Adipocyte (in vitro differentiated cells): ENCODE measurements at regions not wholly inside any gene's neighbourhood (a gene's known extent, or its start where the extent isn't known, plus 50 kb on each side); places are given as distances from the start of the nearest gene placed in this dataset.
A peak's percentile ranks its signal among the peaks of the same experiment; 100 is the strongest.
"Not testable (repeated sequence)": the region's sequence is repeated elsewhere in the genome, so short reads cannot be mapped to it uniquely, and the experiment has no call there.

Experiments used
- DNase-seq: peaks from one replicate; pipeline ENCODE4 v3.0.0-alpha.2; 2015; ENCODE audit warnings: low read depth
- H3K27me3 ChIP-seq: replicated peaks from 2 replicates; pipeline ENCODE4 v1.7.0; 2013; ENCODE audit warnings: mild to moderate bottlenecking, low read length, moderate library complexity; ENCODE audit not compliant: control insufficient read depth, insufficient read depth
- H3K36me3 ChIP-seq: 2 replicates; pipeline ENCODE4 v1.7.0; 2013; ENCODE audit warnings: low read length, mild to moderate bottlenecking, moderate library complexity; ENCODE audit not compliant: control insufficient read depth, insufficient read depth, severe bottlenecking
- H3K4me1 ChIP-seq: 2 replicates; pipeline ENCODE4 v1.7.0; 2013; ENCODE audit warnings: mild to moderate bottlenecking, low read length, moderate library complexity; ENCODE audit not compliant: control insufficient read depth, insufficient read depth
- H3K4me3 ChIP-seq: 2 replicates; pipeline ENCODE4 v1.7.0; 2013; ENCODE audit warnings: mild to moderate bottlenecking, low read length, moderate library complexity
- H3K9ac ChIP-seq: 2 replicates; pipeline ENCODE4 v1.7.0; 2013; ENCODE audit warnings: mild to moderate bottlenecking, low read length, moderate library complexity
- H3K9me3 ChIP-seq: 2 replicates; pipeline ENCODE4 v1.7.0; 2013; ENCODE audit warnings: mild to moderate bottlenecking, low read length, moderate library complexity; ENCODE audit not compliant: control insufficient read depth

DNA sequence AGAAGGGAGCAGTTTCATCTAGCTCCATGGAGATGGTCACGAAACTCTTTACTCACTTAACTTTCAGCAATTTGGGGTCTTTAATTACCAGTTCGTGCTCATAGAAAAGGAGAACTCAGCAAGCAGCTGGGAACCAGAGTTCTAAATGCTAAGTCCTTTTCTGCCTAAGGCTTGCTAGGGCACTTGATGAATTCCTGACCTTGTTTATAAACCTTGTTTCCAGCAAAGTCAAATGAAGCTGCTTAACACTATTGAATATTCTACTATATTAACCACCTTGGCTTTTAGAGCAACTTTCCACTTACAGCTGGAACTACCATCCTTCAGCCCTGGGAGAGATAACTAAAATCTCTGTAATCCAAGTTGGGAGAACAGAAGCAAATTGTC is 79.5 kb upstream of the TSC22D2 start:
- Histone ChIP-seq H3K9ac (no peak overlapping the region), H3K9me3 (no peaks in the 10 kb centered on the region), H3K27me3 (no peaks in the 10 kb centered on the region), H3K36me3 (no peaks in the 10 kb centered on the region), H3K4me3 (no peak overlapping the region), H3K4me1 (peaks cover 20% of the 10 kb centered on the region)
- no peak for DNase-seq

DNA sequence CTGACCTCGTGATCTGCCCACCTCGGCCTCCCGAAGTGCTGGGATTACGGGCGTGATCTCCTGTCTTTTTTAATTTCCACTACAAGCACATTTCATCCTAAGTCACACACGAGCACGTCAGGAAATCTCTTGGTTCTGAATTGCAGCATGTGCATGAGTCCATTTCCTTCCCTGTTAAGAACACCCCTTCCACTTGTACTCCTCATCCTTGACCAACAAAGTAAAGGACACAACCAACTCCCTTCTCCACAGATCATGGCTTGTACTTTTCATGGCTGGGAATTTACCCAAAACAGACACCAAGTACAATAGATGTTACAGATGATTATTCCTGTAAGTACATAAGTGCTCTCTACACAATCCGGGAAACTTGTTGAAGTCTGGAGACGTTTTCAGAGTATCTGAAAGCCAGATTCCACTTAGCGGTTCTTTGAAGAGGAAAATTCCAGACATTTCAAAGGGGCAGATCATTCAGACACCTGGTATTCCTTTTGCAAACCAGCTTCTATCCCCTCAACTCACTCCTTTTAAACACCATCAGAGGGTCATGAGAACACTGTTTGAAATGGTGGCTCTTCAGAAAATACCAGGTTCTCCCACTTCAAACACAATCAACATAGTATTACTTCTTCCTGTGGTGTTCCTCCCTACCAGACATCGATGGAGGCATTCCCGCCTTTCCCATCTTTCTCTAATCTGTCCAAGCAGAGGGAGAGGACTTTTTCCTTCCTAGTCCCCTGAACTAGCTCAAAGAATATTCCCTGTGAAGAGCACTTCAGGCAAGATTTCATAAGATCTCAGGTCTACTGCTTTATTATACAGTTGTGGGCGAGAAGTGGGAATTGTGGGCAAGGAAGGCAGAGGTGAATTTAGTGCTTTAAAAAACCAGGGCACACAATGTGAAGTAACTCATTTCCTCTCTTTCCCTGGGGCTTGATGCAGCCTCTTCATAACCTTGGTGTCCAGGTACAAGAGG is 80.1 kb upstream of the TSC22D2 start:
- Histone ChIP-seq H3K36me3 (no peaks in the 10 kb centered on the region), H3K4me3 (no peak overlapping the region), H3K4me1 (peaks cover 20% of the 10 kb centered on the region), H3K27me3 (no peaks in the 10 kb centered on the region), H3K9ac (no peak overlapping the region), H3K9me3 (no peaks in the 10 kb centered on the region)
- DNase-seq = no peak

- Histone ChIP-seq H3K4me3 (no peak overlapping the region), H3K9me3 (no peaks in the 10 kb centered on the region), H3K27me3 (no peaks in the 10 kb centered on the region), H3K4me1 (peaks cover 40% of the 10 kb centered on the region), H3K9ac (no peak overlapping the region), H3K36me3 (no peaks in the 10 kb centered on the region)
- no peak for DNase-seq
These were observed 83.3 kb upstream of the TSC22D2 start for GRCh38 chr3:150324788-150325187.

GRCh38 chr3:150324245-150324644 is 83.9 kb upstream of the TSC22D2 start:
- DNase-seq = no peak
- H3K4me1 ChIP-seq = peaks cover 46% of the 10 kb centered on the region
- no peaks in the 10 kb centered on the region for H3K36me3 ChIP-seq
- H3K27me3 ChIP-seq = no peaks in the 10 kb centered on the region
- H3K4me3 ChIP-seq = no peak overlapping the region
- H3K9ac ChIP-seq = no peak overlapping the region
- H3K9me3 ChIP-seq = no peaks in the 10 kb centered on the region

DNA sequence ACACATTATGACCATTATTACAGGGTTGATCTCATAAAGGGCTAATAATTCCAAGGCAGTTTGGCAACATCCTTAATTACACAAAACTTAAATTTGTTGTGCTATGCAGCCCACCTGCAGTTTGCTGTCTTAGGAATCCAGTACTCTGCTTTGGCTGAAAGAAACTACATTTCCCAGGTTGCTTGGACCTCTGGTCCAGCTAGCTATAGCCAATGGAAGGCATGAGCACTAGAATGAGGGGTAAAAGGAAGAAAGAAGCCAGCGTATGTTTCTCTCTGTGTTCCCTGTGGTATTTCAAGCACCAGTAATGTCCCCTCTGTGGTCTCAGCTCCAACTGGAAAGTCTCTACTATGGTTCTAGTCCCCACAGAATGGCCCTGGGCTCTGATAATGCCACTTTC is 84.3 kb upstream of the TSC22D2 start:
- DNase-seq = no peak
- Histone ChIP-seq H3K27me3 (no peaks in the 10 kb centered on the region), H3K36me3 (no peaks in the 10 kb centered on the region), H3K4me1 (peaks cover 47% of the 10 kb centered on the region), H3K4me3 (no peak overlapping the region), H3K9ac (no peak overlapping the region), H3K9me3 (no peaks in the 10 kb centered on the region)

GRCh38 chr3:150323091-150323490 is 85.0 kb upstream of the TSC22D2 start:
- peaks cover 47% of the 10 kb centered on the region for H3K4me1 ChIP-seq
- DNase-seq, H3K36me3 ChIP-seq, H3K4me3 ChIP-seq, H3K9ac ChIP-seq, H3K9me3 ChIP-seq, H3K27me3 ChIP-seq: not testable (repeated sequence)

DNA sequence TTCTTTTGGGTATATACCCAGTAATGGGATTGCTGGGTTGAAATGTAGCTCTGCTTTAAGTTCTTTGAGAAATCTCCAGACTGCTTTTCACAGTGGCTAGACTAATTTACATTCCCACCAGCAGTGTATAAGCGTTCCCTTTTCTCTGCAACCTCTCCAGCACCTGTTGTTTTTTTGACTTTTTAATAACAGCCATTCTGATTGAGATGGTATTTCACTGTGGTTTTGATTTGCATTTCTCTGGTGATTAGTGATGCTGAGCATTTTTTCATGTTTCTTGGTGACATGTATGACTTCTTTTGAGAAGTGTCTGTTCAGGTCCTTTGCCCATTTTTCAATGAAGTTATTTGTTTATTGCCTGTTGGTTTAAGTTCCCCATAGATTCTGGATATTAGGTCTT is 87.1 kb upstream of the TSC22D2 start:
- H3K9me3 ChIP-seq, H3K36me3 ChIP-seq, DNase-seq, H3K4me3 ChIP-seq, H3K27me3 ChIP-seq, H3K9ac ChIP-seq: not testable (repeated sequence)
- H3K4me1 ChIP-seq = peaks cover 36% of the 10 kb centered on the region

GRCh38 chr3:150319900-150320299 is 88.2 kb upstream of the TSC22D2 start:
- Histone ChIP-seq H3K9ac (no peak overlapping the region), H3K36me3 (no peaks in the 10 kb centered on the region), H3K9me3 (no peaks in the 10 kb centered on the region), H3K4me1 (peaks cover 33% of the 10 kb centered on the region), H3K4me3 (no peak overlapping the region), H3K27me3 (no peaks in the 10 kb centered on the region)
- peak; percentile 87 for DNase-seq

DNA sequence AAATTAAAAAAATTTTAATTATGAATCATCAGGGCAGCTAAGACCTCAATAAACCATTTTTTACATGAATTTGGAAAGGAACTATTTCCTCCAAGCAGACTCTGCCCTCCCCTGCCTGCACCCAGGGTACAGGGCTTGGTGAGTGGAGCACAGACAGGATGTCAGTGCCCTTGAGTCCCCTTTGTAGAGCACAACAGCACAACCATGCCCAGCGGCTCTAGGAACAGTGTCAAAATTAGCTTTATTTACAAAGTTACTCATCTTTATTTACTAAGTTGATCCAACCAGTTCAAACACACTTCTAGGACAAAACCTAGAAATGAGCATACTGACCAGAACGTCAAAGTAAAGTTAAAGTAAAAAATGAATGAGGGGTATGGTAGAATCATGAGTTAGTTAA is 90.6 kb upstream of the TSC22D2 start:
- no peaks in the 10 kb centered on the region for H3K9me3 ChIP-seq
- H3K36me3 ChIP-seq = no peaks in the 10 kb centered on the region
- DNase-seq = no peak
- H3K27me3 ChIP-seq = no peaks in the 10 kb centered on the region
- H3K4me1 ChIP-seq = peaks cover 27% of the 10 kb centered on the region
- H3K4me3 ChIP-seq = no peak overlapping the region
- H3K9ac ChIP-seq = no peak overlapping the region

DNA sequence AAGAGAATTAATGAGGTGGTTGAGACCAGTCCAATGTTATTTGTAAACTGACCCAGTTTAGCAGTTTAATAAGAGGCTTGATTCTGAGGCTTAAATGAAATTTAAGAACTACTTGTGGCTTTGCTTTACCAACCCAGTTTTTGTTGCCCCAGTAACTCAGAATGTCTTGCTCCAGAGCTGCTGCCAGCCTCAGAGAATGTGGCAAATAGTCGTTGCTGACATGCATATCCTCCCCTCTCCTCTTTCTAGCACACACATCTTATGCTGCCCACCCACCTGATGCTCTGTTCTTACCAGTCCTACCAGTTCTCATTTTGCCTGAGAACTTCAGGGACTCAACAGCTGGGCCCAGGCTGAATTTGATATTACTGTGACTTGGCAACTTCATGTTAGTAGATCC is 92.4 kb upstream of the TSC22D2 start:
- no peak for DNase-seq
- H3K4me1 ChIP-seq = peaks cover 16% of the 10 kb centered on the region
- no peaks in the 10 kb centered on the region for H3K9me3 ChIP-seq
- H3K36me3 ChIP-seq = no peaks in the 10 kb centered on the region
- no peaks in the 10 kb centered on the region for H3K27me3 ChIP-seq
- H3K9ac ChIP-seq = no peak overlapping the region
- H3K4me3 ChIP-seq = no peak overlapping the region

DNA sequence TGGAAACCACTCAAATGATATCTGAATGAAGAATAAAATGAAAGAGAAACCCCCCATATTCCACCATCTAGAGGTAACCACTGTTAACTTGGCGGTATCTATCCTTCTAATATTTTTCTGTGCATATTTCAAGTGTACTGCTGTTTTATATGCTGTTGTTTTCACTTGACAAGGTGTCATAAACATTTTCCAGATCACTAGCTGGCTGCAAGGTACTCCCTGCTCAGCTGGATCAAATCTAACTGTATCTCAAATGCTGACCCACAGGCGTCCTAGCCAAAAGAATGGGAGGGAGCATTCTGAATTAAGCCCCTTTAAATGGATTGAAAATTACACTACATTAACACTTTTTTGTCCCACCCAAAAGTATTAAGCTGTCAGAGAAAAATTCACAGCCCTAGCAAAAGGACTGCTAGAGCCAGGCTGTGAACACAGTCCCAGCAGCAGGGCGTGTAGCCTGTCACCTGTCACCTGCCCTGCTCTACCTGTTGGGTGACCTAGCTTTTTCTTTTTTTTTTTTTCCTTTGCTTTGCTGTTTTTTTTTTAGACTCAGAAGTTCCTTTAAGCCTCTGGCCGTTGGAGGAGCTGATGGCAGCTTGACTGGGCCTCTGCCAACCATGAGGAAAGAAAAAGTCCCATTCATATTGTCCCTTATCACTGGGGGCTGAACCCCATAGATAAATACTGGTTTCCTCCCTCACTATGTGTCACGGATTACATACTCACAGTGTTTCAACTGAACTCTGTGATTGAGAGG is 93.7 kb upstream of the TSC22D2 start:
- Histone ChIP-seq H3K4me3 (no peak overlapping the region), H3K27me3 (no peaks in the 10 kb centered on the region), H3K36me3 (no peaks in the 10 kb centered on the region), H3K9ac (no peak overlapping the region), H3K9me3 (peaks cover 4% of the 10 kb centered on the region), H3K4me1 (peaks cover 3% of the 10 kb centered on the region)
- DNase-seq = no peak
